ENCODE measurements at regions not wholly inside any gene's neighbourhood (a gene's known extent, or its start where the extent isn't known, plus 50 kb on each side); places are given as distances from the start of the nearest gene placed in this dataset.

- H4K20me1 ChIP-seq (replicated peaks in 1 of 2; ENCODE audit: control insufficient read depth in 1 of 2, insufficient read depth in 2 of 2, low read length in 2 of 2), result no peaks in the 10 kb centered on the region
- no peak overlapping the region for H2AK5ac ChIP-seq (ENCODE audit: low read depth, low read length)
- no peak overlapping the region for H2BK12ac ChIP-seq (ENCODE audit: low read depth, low read length)
- no peaks in the 10 kb centered on the region for H3K23me2 ChIP-seq (ENCODE audit: low read depth, low read length)
- no peak overlapping the region for H2AFZ ChIP-seq (ENCODE audit: low read length)
- no peak overlapping the region for H3K14ac ChIP-seq (ENCODE audit: insufficient read length)
- ChIA-PET CTCF (ENCODE audit: partially characterized antibody) (interaction anchor here (0.9 to 16.8 kb wide), 5 partner anchors 8 to 424 kb away, joined by 3 to 242 read pairs (median 3); partner anchors contain the start of gene IGFBP3), POLR2A (ENCODE audit: partially characterized antibody) (no interaction called here)
- H2BK15ac ChIP-seq (ENCODE audit: low read length), result no peak overlapping the region
- no peak overlapping the region for H4K91ac ChIP-seq (replicated peaks; ENCODE audit: insufficient read length, low read length)
- no peak overlapping the region for H3K56ac ChIP-seq (replicated peaks; ENCODE audit: insufficient read length, low read depth, low read length)
- H4K8ac ChIP-seq (ENCODE audit: extremely low read depth, insufficient read depth, low read length), result no peak overlapping the region
- WGBS, 2 experiments (ENCODE audit: extremely low coverage in 1 of 2, insufficient coverage in 1 of 2, insufficient read length in 1 of 2, insufficient replicate concordance in 2 of 2, low coverage in 1 of 2, low lambda C conversion rate in 2 of 2, missing lambda C conversion rate in 1 of 2), result 86% methylated on average over 1 of the region's 1 CpG; no CpG with 5 or more reads in 1 of the 2 experiments
- H3K4me1 ChIP-seq (replicated peaks in 1 of 4; ENCODE audit: control insufficient read depth in 3 of 4, insufficient read depth in 4 of 4, low read length in 3 of 4), result no peaks in the 10 kb centered on the region
- no peak overlapping the region for H3K23ac ChIP-seq (ENCODE audit: insufficient read length)
- no peaks in the 10 kb centered on the region for H3K9me3 ChIP-seq (ENCODE audit: insufficient read depth in 2 of 2, low read depth in 1 of 2, low read length in 1 of 2)
- H3K9ac ChIP-seq (replicated peaks in 1 of 4; ENCODE audit: extremely low read depth in 1 of 4, low read depth in 3 of 4, low read length in 3 of 4), result no peak overlapping the region
- no peaks in the 10 kb centered on the region for H3K27me3 ChIP-seq (replicated peaks in 1 of 4; ENCODE audit: control insufficient read depth in 3 of 4, extremely low read depth in 1 of 4, insufficient read depth in 3 of 4, low read length in 3 of 4)
- H3K36me3 ChIP-seq (ENCODE audit: control insufficient read depth in 2 of 4, insufficient read depth in 4 of 4, low read length in 3 of 4), result no peaks in the 10 kb centered on the region
- H3K4me2 ChIP-seq (ENCODE audit: insufficient read depth in 1 of 2, low read depth in 2 of 2, low read length in 2 of 2), result no peak overlapping the region
- no peak for DNase-seq (ENCODE audit: low read depth in 1 of 2, low spot score in 2 of 2)
- no peaks in the 10 kb centered on the region for H3K79me2 ChIP-seq (ENCODE audit: control insufficient read depth in 1 of 2, insufficient read depth in 2 of 2, low read length in 2 of 2)
- no peak overlapping the region for H2BK120ac ChIP-seq (replicated peaks; ENCODE audit: low read depth, low read length)
- no peak overlapping the region for H3K27ac ChIP-seq (ENCODE audit: low read depth, low read length)
- H3K79me1 ChIP-seq (ENCODE audit: low read depth, low read length), result no peaks in the 10 kb centered on the region
- H3K18ac ChIP-seq (ENCODE audit: extremely low read depth, low read length), result no peak overlapping the region
- no peak overlapping the region for H4K5ac ChIP-seq (ENCODE audit: insufficient read length, low read depth, low read length)
- no peak overlapping the region for H3K4ac ChIP-seq (replicated peaks; ENCODE audit: insufficient read length, low read depth, low read length)
- H2BK5ac ChIP-seq (ENCODE audit: low read depth, low read length), result no peak overlapping the region
- no peak overlapping the region for H2BK20ac ChIP-seq (ENCODE audit: low read length)
- FAIRE-seq, result no peak
- no peak overlapping the region for H3K4me3 ChIP-seq (ENCODE audit: extremely low read depth in 1 of 4, insufficient read depth in 2 of 4, low read depth in 3 of 4, low read length in 4 of 4)
- no peak for TF ChIP-seq RXRA (IDR thresholded peaks at IDR 0.05; ENCODE audit: insufficient read depth, low read depth, low read length)
- no peak for TF ChIP-seq SP2 (IDR thresholded peaks at IDR 0.05; ENCODE audit: low read length)
- TF ChIP-seq POU5F1 (IDR thresholded peaks at IDR 0.05; ENCODE audit: low read depth, low read length), result no peak
- no peak for TF ChIP-seq EGR1 (IDR thresholded peaks at IDR 0.05; ENCODE audit: borderline replicate concordance, low read depth, low read length)
- TF ChIP-seq JUN (IDR thresholded peaks at IDR 0.05; ENCODE audit: low read depth, low read length), result no peak
- TF ChIP-seq SUZ12 (IDR thresholded peaks at IDR 0.05; ENCODE audit: low read length), result no peak
- no peak for TF ChIP-seq CREB1 (IDR thresholded peaks at IDR 0.05)
- no peak for TF ChIP-seq EZH2 (IDR thresholded peaks at IDR 0.05; ENCODE audit: low read depth, low read length, severe bottlenecking)
These were observed 422.7 kb upstream of the IGFBP3 start for GRCh38 chr7:46343802-46344201.

Data from H1 (cell line).